Lower lobe of right lung (tissue), 2 donors: ENCODE measurements at regions not wholly inside any gene's neighbourhood (a gene's known extent, or its start where the extent isn't known, plus 50 kb on each side); places are given as distances from the start of the nearest gene placed in this dataset.

Experiments
- ATAC-seq, 2 donors: fragments of 200-7000 bp; cut with Tn5 transposase; one replicate each; pipeline ENCODE4 v1.9.1; 2020 to 2022; ENCODE audit warnings: mild to moderate bottlenecking in 2 of 2, moderate library complexity in 2 of 2
- DNase-seq: peaks from one replicate; pipeline ENCODE4 v3.0.0-alpha.2; 2020
- H3K27ac ChIP-seq: fragments of 200-600 bp; one replicate; pipeline ENCODE4 v1.8.0; 2022
- H3K27me3 ChIP-seq: fragments of 200-600 bp; one replicate; pipeline ENCODE4 v1.8.0; 2022; ENCODE audit warnings: low read depth
- H3K36me3 ChIP-seq: fragments of 200-600 bp; one replicate; pipeline ENCODE4 v1.8.0; 2022; ENCODE audit warnings: mild to moderate bottlenecking
- H3K4me1 ChIP-seq: fragments of 200-600 bp; one replicate; pipeline ENCODE4 v1.8.0; 2022
- H3K4me3 ChIP-seq: fragments of 200-600 bp; one replicate; pipeline ENCODE4 v1.8.0; 2022; ENCODE audit warnings: mild to moderate bottlenecking
- H3K9me3 ChIP-seq: fragments of 200-600 bp; one replicate; pipeline ENCODE4 v1.8.0; 2022
- intact Hi-C: fragments of 100-400 bp; cut with DNase I; formaldehyde crosslinking; loops from one replicate; pipeline ENCODE4 v1.11.0; 2022
- TF ChIP-seq, protein P1 (sequence below): fragments of 200-600 bp; IDR thresholded peaks from one replicate; pipeline ENCODE4 v1.8.0; 2022; ENCODE audit warnings: antibody characterized with exemption, mild to moderate bottlenecking
- donor health status: DM: no; HTN: yes; CAD: no; lungs with severe emphysema.

- TF ChIP-seq, protein P1, sequence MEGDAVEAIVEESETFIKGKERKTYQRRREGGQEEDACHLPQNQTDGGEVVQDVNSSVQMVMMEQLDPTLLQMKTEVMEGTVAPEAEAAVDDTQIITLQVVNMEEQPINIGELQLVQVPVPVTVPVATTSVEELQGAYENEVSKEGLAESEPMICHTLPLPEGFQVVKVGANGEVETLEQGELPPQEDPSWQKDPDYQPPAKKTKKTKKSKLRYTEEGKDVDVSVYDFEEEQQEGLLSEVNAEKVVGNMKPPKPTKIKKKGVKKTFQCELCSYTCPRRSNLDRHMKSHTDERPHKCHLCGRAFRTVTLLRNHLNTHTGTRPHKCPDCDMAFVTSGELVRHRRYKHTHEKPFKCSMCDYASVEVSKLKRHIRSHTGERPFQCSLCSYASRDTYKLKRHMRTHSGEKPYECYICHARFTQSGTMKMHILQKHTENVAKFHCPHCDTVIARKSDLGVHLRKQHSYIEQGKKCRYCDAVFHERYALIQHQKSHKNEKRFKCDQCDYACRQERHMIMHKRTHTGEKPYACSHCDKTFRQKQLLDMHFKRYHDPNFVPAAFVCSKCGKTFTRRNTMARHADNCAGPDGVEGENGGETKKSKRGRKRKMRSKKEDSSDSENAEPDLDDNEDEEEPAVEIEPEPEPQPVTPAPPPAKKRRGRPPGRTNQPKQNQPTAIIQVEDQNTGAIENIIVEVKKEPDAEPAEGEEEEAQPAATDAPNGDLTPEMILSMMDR = no peak
- Histone ChIP-seq H3K4me3 (no peak overlapping the region), H3K9me3 (no peaks in the 10 kb centered on the region), H3K27me3 (no peaks in the 10 kb centered on the region), H3K4me1 (no peaks in the 10 kb centered on the region), H3K36me3 (no peaks in the 10 kb centered on the region), H3K27ac (no peak overlapping the region)
- intact Hi-C loops = no loop called here
- no peak for DNase-seq
- ATAC-seq = no peak
Measured at GRCh38 chr2:160679686-160680085, 186.1 kb upstream of the RBMS1 start.

GRCh38 chr2:160680294-160680693 is 186.7 kb upstream of the RBMS1 start:
- Histone ChIP-seq H3K36me3 (no peaks in the 10 kb centered on the region), H3K9me3 (no peaks in the 10 kb centered on the region), H3K4me3 (no peak overlapping the region), H3K27me3 (no peaks in the 10 kb centered on the region), H3K27ac (no peak overlapping the region), H3K4me1 (no peaks in the 10 kb centered on the region)
- ATAC-seq (no peak), DNase-seq (no peak)
- intact Hi-C loops = no loop called here
- TF ChIP-seq, protein P1 = no peak

GRCh38 chr2:160680974-160681373 is 187.4 kb upstream of the RBMS1 start:
- Histone ChIP-seq H3K9me3 (no peaks in the 10 kb centered on the region), H3K27me3 (no peaks in the 10 kb centered on the region), H3K4me1 (no peaks in the 10 kb centered on the region), H3K27ac (no peak overlapping the region), H3K36me3 (no peaks in the 10 kb centered on the region), H3K4me3 (no peak overlapping the region)
- ATAC-seq = no peak
- DNase-seq = no peak
- intact Hi-C loops = no loop called here
- TF ChIP-seq, protein P1 = no peak

GRCh38 chr2:160683206-160683605 is 189.6 kb upstream of the RBMS1 start:
- DNase-seq = no peak
- no peaks in the 10 kb centered on the region for H3K4me1 ChIP-seq
- H3K9me3 ChIP-seq = no peaks in the 10 kb centered on the region
- no peak overlapping the region for H3K27ac ChIP-seq
- intact Hi-C loops = no loop called here
- TF ChIP-seq, protein P1 = no peak
- no peak for ATAC-seq
- H3K36me3 ChIP-seq = no peaks in the 10 kb centered on the region
- no peaks in the 10 kb centered on the region for H3K27me3 ChIP-seq
- no peak overlapping the region for H3K4me3 ChIP-seq

GRCh38 chr2:160687629-160688028 is 194.0 kb upstream of the RBMS1 start:
- Histone ChIP-seq H3K4me1 (no peaks in the 10 kb centered on the region), H3K27ac (no peak overlapping the region), H3K27me3 (no peaks in the 10 kb centered on the region), H3K36me3 (no peaks in the 10 kb centered on the region), H3K4me3 (no peak overlapping the region), H3K9me3 (no peaks in the 10 kb centered on the region)
- DNase-seq (no peak), ATAC-seq (no peak)
- intact Hi-C loops = no loop called here
- TF ChIP-seq, protein P1 = no peak

DNA sequence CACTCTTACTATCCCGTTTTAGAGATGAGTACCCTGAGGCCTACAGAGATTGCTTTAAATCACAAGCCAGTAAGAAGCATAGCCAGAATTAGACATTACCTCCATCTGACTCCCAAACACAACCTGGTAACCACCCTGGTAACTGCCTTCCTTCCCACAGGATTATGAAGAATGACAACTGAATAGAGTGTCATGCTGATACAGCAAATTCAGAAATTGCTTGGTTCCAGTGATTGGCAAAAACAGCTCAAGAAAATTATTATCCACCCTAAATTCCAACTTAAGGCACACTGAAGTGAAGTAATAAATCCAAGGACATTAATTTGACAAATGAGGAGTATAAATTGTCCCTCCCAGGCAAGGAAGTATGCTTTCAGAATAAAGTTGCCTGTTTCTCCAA is 195.8 kb upstream of the RBMS1 start:
- TF ChIP-seq, protein P1 = no peak
- Histone ChIP-seq H3K9me3 (no peaks in the 10 kb centered on the region), H3K4me1 (no peaks in the 10 kb centered on the region), H3K27ac (no peak overlapping the region), H3K4me3 (no peak overlapping the region), H3K27me3 (no peaks in the 10 kb centered on the region), H3K36me3 (no peaks in the 10 kb centered on the region)
- intact Hi-C loops = no loop called here
- DNase-seq (no peak), ATAC-seq (no peak)
